Umbilical cord (tissue), 1 donor: ENCODE measurements at regions not wholly inside any gene's neighbourhood (a gene's known extent, or its start where the extent isn't known, plus 50 kb on each side); places are given as distances from the start of the nearest gene placed in this dataset.
A peak's percentile ranks its signal among the peaks of the same experiment; 100 is the strongest.
"Not testable (repeated sequence)": the region's sequence is repeated elsewhere in the genome, so short reads cannot be mapped to it uniquely, and the experiment has no call there.

Source experiments
- DNase-seq: peaks from one replicate; pipeline ENCODE4 v3.0.0-alpha.2; 2015; ENCODE audit warnings: low spot score

- DNase-seq = no peak
Measured at GRCh38 chr11:35046681-35047080, 92.3 kb upstream of the CD44 start.

GRCh38 chr11:35047179-35047578, 91.8 kb upstream of the CD44 start:
- DNase-seq = no peak

- DNase-seq = no peak
Measured at GRCh38 chr11:35047769-35048168, 91.2 kb upstream of the CD44 start.

- not testable (repeated sequence) for DNase-seq
Measured at GRCh38 chr11:35048346-35048745, 90.6 kb upstream of the CD44 start.

- no peak for DNase-seq
Measured at GRCh38 chr11:35049859-35050531, 89.0 kb upstream of the CD44 start.

- no peak for DNase-seq
Measured at GRCh38 chr11:35050541-35050995, 88.4 kb upstream of the CD44 start.

- DNase-seq = no peak
Measured at GRCh38 chr11:35056391-35057093, 82.4 kb upstream of the CD44 start.

GRCh38 chr11:35057926-35058668, 80.9 kb upstream of the CD44 start:
- DNase-seq = no peak

- DNase-seq = peak; percentile 6
Measured at GRCh38 chr11:35058669-35059434, 80.1 kb upstream of the CD44 start.

GRCh38 chr11:35061516-35062440, 77.2 kb upstream of the CD44 start:
- DNase-seq = no peak

- DNase-seq = no peak
Measured at GRCh38 chr11:35063488-35063931, 75.5 kb upstream of the CD44 start.

GRCh38 chr11:35064114-35064800, 74.7 kb upstream of the CD44 start:
- DNase-seq = no peak

GRCh38 chr11:35065566-35065965, 73.4 kb upstream of the CD44 start:
- DNase-seq = no peak

GRCh38 chr11:35066030-35066429, 72.9 kb upstream of the CD44 start:
- no peak for DNase-seq

- DNase-seq = no peak
Measured at GRCh38 chr11:35066783-35067423, 72.1 kb upstream of the CD44 start.

- no peak for DNase-seq
Measured at GRCh38 chr11:35071722-35072121, 67.2 kb upstream of the CD44 start.

- DNase-seq = no peak
Measured at GRCh38 chr11:35073691-35074419, 65.1 kb upstream of the CD44 start.

- DNase-seq = no peak
Measured at GRCh38 chr11:35076201-35077100, 62.5 kb upstream of the CD44 start.
